Activated CD4-positive, CD25-positive, alpha-beta regulatory T cell treated with anti-CD3 and anti-CD28 coated beads, Interleukin-2, amount 50 U/mL, for 72 hours (primary cell): ENCODE measurements at regions not wholly inside any gene's neighbourhood (a gene's known extent, or its start where the extent isn't known, plus 50 kb on each side); places are given as distances from the start of the nearest gene placed in this dataset.

Experiments
- DNase-seq: peaks from one replicate; pipeline ENCODE4 v3.0.0; 2021

- DNase-seq = no peak
Measured at GRCh38 chr10:128473396-128473795, 347.2 kb upstream of the MKI67 start.

- no peak for DNase-seq
Measured at GRCh38 chr10:128473911-128474310, 347.7 kb upstream of the MKI67 start.

GRCh38 chr10:128474571-128474970 lies 348.3 kb upstream of the MKI67 start:
- DNase-seq = no peak

- no peak for DNase-seq
Measured at GRCh38 chr10:128475686-128476367, 349.6 kb upstream of the MKI67 start.

- DNase-seq = no peak
Measured at GRCh38 chr10:128476368-128476725, 350.1 kb upstream of the MKI67 start.

GRCh38 chr10:128476845-128477244 lies 350.6 kb upstream of the MKI67 start:
- no peak for DNase-seq

GRCh38 chr10:128480601-128481000 lies 354.4 kb upstream of the MKI67 start:
- DNase-seq = no peak

GRCh38 chr10:128481152-128481840 lies 355.1 kb upstream of the MKI67 start:
- DNase-seq = no peak

- DNase-seq = no peak
Measured at GRCh38 chr10:128482052-128482451, 355.8 kb upstream of the MKI67 start.

- DNase-seq = no peak
Measured at GRCh38 chr10:128483216-128483615, 357.0 kb upstream of the MKI67 start.

GRCh38 chr10:128484041-128484440 lies 357.8 kb upstream of the MKI67 start:
- DNase-seq = no peak

- DNase-seq = no peak
Measured at GRCh38 chr10:128485701-128486235, 359.5 kb upstream of the MKI67 start.

GRCh38 chr10:128487517-128487916 lies 361.3 kb upstream of the MKI67 start:
- DNase-seq = no peak

- DNase-seq = no peak
Measured at GRCh38 chr10:128489324-128490247, 363.4 kb upstream of the MKI67 start.

- no peak for DNase-seq
Measured at GRCh38 chr10:128491686-128492085, 365.5 kb upstream of the MKI67 start.

GRCh38 chr10:128493811-128494210 lies 367.6 kb upstream of the MKI67 start:
- no peak for DNase-seq

GRCh38 chr10:128494665-128495064 lies 368.4 kb upstream of the MKI67 start:
- no peak for DNase-seq

- no peak for DNase-seq
Measured at GRCh38 chr10:128497660-128498377, 371.6 kb upstream of the MKI67 start.

- no peak for DNase-seq
Measured at GRCh38 chr10:128498378-128498730, 372.1 kb upstream of the MKI67 start.

- DNase-seq = no peak
Measured at GRCh38 chr10:128498746-128499145, 372.5 kb upstream of the MKI67 start.

- DNase-seq = no peak
Measured at GRCh38 chr10:128499486-128499885, 373.3 kb upstream of the MKI67 start.

- DNase-seq = no peak
Measured at GRCh38 chr10:128499956-128500355, 373.7 kb upstream of the MKI67 start.

- DNase-seq = no peak
Measured at GRCh38 chr10:128500642-128501041, 374.4 kb upstream of the MKI67 start.
